Medulla oblongata (tissue), 1 donor: ENCODE measurements at regions not wholly inside any gene's neighbourhood (a gene's known extent, or its start where the extent isn't known, plus 50 kb on each side); places are given as distances from the start of the nearest gene placed in this dataset.

Source experiments
- DNase-seq: peaks from one replicate; pipeline ENCODE4 v3.0.0-alpha.2; 2015; ENCODE audit errors: extremely low spot score

GRCh38 chr11:26777372-26777808 is 55.5 kb upstream of the SLC5A12 start:
- no peak for DNase-seq

DNA sequence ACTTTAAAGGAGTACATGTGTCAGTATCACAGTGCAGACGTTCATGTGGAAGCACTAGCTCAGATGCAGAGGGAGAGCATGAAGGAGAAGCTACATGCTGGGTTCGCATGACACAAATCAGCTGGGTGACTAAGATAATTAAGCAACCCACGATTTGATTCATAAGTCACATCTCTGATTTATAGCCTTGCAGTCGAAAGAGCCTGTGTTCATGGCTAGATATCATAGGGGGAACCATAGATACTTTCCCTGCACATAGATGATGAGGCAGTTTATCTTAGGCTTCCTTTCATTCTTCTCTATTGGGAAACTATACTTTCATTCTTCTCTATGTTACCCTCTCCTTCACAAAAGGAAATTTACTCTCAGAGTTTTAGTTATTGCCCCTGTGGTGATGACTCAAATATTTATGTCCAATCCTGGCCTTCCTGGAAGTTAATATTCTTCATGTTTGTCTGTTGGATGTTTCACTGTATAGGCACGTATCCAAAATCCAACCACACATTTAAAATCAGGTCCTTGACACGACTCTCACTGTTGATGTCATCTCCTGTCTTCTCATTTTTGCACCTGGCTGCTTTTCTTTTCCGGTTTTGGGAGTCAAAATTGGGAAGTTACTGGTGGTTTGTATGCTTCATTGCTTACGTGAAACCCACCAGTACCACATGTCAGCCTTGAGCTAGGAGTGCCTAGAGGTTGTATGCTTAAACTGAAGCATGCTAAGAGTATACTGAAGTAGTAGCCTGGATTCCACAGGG is 56.3 kb upstream of the SLC5A12 start:
- no peak for DNase-seq

DNA sequence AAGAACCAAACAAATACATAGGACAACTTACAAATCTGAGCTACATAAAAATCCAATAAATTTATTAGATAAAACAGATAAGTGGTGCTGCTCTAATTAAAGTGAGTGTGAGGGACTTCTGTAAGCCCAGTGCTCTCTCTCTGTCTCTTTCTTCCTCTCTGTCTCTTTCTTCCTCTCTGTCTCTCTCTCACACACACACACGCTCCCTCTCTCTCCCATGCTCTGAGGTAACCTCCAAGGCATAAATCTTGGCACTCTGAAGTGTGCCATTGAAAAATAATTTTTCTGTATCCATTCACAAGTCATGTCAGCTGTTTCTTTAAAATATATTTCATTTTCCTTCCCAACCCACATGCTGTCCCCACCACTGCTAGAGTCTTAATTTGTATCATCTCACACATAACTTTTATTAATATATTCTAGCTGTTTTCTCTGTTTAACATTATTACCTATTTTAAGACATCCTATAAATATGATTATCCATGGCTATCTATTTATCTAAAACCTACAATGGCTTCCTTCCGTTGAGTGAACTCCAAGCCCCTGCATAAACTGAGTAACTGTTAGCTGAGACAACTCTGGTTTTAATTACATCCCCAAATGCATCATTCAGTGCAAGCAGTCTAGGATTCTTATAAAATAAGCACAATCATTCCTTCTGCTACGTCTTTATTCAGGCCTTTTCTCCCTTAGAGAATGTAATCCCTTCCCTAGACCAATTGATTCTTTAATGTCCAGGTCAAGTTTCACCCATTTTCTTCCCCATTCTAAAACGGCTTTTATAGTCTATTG is 57.4 kb upstream of the SLC5A12 start:
- DNase-seq = no peak

DNA sequence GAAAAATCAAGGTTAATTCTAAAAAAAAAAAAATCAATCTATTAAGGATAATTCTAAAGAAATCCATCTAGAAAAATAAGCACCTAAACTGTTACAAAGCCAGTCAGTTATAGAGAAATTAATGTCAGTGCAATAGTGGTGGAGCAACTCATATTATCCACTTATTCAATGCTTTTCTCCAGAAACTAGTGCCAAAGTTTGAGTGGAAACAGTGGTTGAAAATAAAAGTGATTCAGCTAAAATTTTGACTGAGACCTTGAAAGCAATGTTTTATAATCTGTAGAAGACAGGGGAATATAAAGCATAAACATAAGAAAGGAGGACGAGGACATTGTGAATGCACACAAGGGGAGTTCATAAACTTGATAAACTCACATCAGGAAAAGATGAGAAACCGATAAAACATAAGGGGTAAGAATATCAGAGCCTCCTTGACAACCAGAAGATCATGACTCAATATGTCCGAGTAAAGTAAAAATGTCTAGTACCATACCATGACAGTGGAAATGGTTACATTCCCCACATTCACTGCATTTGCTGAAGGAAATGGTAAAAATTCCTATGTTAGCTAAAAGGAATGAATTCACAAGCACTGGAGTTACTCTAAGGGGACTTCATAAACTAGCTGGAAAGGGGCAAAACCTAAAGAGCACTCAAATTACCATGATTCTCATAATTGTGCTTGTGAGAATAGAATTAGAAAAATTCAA is 58.7 kb upstream of the SLC5A12 start:
- DNase-seq = no peak

- DNase-seq = no peak
Observed at GRCh38 chr11:26782220-26782965, 60.5 kb upstream of the SLC5A12 start.

DNA sequence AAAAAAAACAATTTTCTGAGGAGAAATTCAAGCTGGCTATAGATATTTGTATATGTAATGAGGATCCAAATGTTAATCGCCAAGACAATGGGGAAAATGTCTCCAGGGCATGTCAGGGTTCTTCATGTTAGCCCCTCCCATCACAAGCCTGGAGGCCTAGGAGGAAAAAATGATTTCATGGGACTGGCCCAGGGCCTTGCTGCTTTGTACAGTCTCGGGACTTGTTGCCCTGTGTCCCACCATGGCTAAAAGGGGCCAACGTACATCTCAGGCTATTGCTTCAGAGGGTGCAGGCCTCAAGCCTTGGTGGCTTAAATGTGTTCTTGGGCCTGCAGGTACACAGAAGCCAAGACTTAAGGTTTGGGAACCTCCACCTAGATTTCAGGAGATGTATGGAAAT is 62.1 kb upstream of the SLC5A12 start:
- DNase-seq = no peak

DNA sequence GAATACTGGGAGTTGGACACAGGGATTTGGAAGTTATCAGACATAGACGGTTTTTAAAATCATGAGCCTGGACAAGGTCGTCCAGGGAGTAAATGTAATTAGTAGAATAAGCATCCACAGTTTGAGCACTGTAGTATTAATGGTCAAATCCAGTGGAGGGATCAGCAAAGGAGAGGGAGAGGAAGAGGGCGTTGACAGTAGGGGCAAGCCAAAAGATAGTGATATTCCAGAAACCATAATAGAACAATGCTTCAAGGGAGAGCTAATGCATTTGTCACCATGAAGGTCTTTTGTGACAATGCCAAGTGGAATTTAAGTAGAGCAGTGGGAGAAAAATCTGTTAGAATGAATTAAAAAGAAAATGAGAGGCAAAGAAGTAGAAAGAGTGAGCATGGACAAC is 68.9 kb upstream of the SLC5A12 start:
- no peak for DNase-seq

DNA sequence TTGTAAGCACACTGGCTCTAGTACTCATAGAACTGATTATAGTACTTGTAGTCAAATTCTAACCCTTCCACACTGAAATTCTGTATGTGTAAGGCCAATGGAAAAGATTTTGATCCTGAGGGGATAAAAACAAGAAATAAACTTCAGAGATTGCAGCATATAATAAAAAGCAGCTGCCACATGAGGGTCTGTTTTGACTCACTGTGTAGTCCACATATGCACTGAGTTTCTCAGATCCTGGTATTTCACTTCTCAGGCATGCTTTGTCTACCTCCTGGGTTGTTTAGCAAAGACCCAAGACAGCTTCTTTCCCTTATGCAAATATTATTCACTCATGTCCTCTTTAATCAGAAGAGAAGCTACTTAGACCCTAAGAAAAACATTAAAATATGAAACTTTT is 71.1 kb upstream of the SLC5A12 start:
- DNase-seq = no peak

- DNase-seq = no peak
Observed at GRCh38 chr11:26793487-26793886, 71.6 kb upstream of the SLC5A12 start.

DNA sequence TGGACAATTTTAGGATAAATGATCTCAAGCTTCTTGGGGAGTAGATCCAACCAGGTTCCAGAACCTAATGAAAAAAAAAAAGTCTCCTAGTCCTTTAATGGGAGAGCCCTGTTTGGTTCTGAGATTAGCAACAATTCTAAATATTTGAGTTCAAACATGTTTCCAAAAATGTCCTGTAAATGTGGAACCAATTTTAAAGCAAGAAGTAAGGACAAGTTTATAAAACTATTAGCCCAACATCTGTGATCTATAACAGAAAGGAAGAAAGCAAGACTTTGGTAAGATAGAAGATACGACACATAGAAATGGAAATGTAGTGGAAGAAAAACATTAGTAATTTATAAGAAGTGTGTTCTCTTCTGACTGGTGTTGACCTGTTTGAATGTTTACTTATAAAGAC is 79.7 kb upstream of the SLC5A12 start:
- no peak for DNase-seq

DNA sequence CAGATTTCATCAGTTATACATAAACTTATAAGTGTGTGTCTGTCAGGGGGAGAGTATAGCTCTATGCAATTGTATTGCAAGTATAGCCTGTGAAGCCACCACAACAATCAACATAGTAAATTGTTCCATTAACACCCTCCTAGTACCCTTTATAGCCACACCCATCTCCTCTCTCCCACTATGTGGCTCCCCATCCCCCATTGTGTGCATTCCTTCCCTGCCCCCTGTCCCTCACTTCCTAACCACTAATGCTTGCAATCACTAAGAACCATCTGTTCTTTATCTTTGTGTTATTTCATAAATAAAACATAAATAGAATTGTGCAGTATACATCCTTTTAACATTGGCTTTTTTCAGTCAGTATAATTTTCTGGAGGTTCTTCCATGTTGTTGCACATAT is 83.1 kb upstream of the SLC5A12 start:
- DNase-seq = no peak

- no peak for DNase-seq
Observed at GRCh38 chr11:26806219-26806618, 84.4 kb upstream of the SLC5A12 start.

DNA sequence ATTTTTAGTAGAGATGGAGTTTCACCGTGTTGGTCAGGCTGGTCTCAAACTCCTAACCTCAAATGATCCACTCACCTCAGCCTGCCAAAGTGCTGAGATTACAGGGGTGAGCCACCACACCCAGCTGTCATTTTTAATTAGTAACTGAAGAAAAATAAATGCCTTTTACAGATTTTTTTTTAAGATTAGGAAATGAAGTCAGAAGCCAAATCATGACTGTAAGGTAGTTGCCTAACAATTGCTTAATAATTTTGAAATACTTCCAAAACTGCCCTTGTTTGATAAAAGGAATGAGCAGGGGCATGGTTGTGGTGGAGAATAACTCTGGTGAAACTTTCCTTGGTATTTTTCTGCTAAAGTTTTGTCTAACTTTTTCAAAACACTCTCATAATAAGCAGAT is 98.9 kb upstream of the SLC5A12 start:
- DNase-seq = no peak

GRCh38 chr11:26823963-26824362 is 102.1 kb upstream of the SLC5A12 start:
- no peak for DNase-seq

DNA sequence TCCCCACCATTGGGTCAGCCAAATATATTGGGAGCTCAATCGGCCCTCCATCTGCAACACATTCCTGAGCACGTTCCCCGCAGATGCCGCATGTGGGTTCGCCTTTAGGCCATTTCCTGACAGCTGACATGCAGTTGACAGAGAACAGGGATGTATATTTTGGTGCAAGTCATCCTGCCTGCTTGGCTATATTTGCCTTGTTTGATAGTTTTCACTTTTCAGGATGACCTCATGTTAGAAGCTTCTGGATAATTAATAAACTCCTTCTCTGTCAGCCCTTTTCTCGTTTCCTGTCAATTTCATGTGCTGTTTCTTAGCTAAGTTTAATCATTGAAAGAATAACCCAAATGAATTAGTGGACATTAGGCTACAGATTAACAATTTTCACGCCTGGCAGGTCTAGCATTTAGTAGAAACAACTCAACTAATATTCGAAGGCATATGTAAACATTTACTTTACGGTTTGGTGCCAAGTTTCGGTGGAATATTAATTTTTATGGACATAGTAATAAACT is 105.8 kb upstream of the SLC5A12 start:
- no peak for DNase-seq

GRCh38 chr11:26828288-26828687 is 106.4 kb upstream of the SLC5A12 start:
- no peak for DNase-seq

- DNase-seq = no peak
Observed at GRCh38 chr11:26830218-26830617, 108.4 kb upstream of the SLC5A12 start.

GRCh38 chr11:26830757-26831156 is 108.9 kb upstream of the SLC5A12 start:
- no peak for DNase-seq

GRCh38 chr11:26834601-26835000 is 112.7 kb upstream of the SLC5A12 start:
- no peak for DNase-seq

DNA sequence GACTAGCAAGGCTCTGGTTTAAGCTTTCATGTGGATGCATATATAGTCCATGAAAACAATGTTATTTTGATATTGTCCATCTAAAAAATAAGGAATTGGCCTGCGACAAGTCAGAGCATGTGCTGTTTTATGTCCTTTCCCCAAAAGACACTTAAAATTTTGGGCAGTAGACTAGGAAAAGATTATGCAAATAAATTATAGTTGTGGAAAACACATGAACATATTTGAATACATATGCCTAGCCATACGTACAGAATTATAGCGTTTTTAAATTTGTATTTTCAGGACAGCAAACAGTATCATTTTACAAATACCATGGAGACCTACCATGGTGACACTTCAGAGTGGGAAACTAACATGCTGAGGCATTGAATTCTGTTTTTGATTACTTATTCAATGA is 113.8 kb upstream of the SLC5A12 start:
- DNase-seq = no peak

DNA sequence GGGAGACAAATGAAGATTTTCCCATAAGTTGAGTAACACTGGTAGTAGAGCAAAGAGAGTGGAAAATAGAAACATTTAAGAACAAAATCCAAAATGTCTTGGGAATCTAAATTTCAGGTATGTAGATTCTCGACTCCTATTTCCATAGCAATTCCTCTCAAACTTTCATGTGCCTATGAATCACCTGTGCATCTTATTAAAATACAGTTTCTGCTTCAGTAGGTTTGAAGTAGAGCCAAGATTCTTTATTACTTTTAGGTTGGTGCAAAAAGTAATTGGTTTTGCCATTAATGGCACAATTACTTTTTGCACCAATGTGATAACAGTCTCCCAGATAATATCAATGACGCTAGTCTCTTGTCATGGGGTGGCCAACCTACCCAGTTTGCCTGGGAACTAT is 115.3 kb upstream of the SLC5A12 start:
- DNase-seq = no peak
